Vagina (tissue), 2 donors: ENCODE measurements at regions not wholly inside any gene's neighbourhood (a gene's known extent, or its start where the extent isn't known, plus 50 kb on each side); places are given as distances from the start of the nearest gene placed in this dataset.

Source experiments
- CTCF ChIP-seq, 3 experiments: fragments of 450-650 bp in 2 of 3; fragments of 200-600 bp in 1 of 3; sonication (generic) in 1 of 3; IDR thresholded peaks; one replicate each; pipeline ENCODE4 v1.5.1; 2017 to 2019; ENCODE audit warnings: antibody characterized with exemption in 3 of 3, mild to moderate bottlenecking in 2 of 3, moderate library complexity in 2 of 3
- POLR2A ChIP-seq, 2 donors: fragments of 450-650 bp; IDR thresholded peaks; one replicate each; pipeline ENCODE4 v1.6.1; 2017; ENCODE audit warnings: antibody characterized with exemption in 2 of 2, mild to moderate bottlenecking in 2 of 2, moderate library complexity in 2 of 2

DNA sequence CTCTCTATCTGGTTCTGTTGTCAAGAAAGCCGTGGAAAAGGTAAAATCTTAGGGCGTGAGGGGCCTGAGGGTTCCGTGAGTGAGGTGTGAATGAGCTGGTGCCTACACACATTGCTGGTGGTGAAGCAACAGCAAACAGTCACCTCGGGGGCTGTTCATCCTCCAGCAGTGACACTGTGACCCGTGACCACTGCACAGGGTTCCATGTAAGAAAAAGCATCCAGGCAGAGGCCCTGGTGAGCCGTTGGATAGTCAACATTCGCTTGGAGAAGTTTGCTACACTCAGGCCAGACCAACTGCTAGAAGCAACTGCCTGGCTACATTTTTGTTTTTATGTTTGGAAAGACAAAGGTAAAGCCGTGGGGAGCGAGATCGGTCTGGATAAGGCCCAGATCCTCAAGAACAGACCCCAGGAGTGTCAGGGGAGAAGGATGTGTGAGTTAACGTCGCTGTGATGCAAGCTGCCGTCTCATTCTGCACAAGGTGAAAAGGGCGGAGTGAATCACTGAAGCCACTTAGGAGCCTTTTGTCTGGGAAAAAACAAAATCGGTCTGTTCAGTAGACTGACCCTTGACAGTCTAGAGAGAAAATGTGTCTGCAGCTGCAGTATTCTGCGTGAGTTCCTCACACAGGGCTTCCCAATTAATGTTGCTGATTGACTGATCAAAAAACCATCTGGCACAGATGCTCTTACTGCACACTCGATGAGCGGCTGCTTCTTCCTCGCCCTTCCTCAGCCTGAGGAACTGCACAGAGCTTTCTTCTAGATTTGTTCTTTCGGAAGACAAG lies 404.0 kb downstream of the SMOC2 start:
- TF ChIP-seq POLR2A (IDR thresholded peaks at IDR 0.05) (no peak), CTCF (IDR thresholded peaks at IDR 0.05) (no peak)
